H9 (cell line): ENCODE measurements at regions not wholly inside any gene's neighbourhood (a gene's known extent, or its start where the extent isn't known, plus 50 kb on each side); places are given as distances from the start of the nearest gene placed in this dataset.

Experiments used
- DNase-seq: peaks from one replicate; pipeline ENCODE4 v3.0.0-alpha.2; 2017
- H2AFZ ChIP-seq: one replicate; pipeline ENCODE4 v1.6.1; 2013; ENCODE audit warnings: mild to moderate bottlenecking, low read length, control low read depth, moderate library complexity
- H2AK5ac ChIP-seq: 2 replicates; pipeline ENCODE4 v1.6.1; 2013; ENCODE audit warnings: low read length, control low read depth, mixed read lengths; ENCODE audit not compliant: insufficient read length
- H2BK120ac ChIP-seq: one replicate; pipeline ENCODE4 v1.6.1; 2013; ENCODE audit warnings: low read depth, mild to moderate bottlenecking, low read length, control low read depth, inconsistent platforms; ENCODE audit not compliant: poor library complexity, severe bottlenecking
- H2BK12ac ChIP-seq: 2 replicates; pipeline ENCODE4 v1.6.1; 2013; ENCODE audit warnings: low read length, control low read depth, mixed read lengths, low read depth; ENCODE audit not compliant: insufficient read length
- H2BK15ac ChIP-seq: 2 replicates; pipeline ENCODE4 v1.6.1; 2013; ENCODE audit warnings: low read depth, low read length, control low read depth
- H2BK20ac ChIP-seq: one replicate; pipeline ENCODE4 v1.6.1; 2013; ENCODE audit warnings: low read depth, mild to moderate bottlenecking, low read length, control low read depth, inconsistent platforms; ENCODE audit not compliant: poor library complexity, severe bottlenecking
- H2BK5ac ChIP-seq: 2 replicates; pipeline ENCODE4 v1.6.1; 2013; ENCODE audit warnings: low read length, control low read depth, mixed read lengths; ENCODE audit not compliant: insufficient read length
- H3K14ac ChIP-seq: 2 replicates; pipeline ENCODE4 v1.6.1; 2013; ENCODE audit warnings: low read length, control low read depth; ENCODE audit not compliant: insufficient read depth
- H3K18ac ChIP-seq: 2 replicates; pipeline ENCODE4 v1.6.1; 2013; ENCODE audit warnings: low read depth, mild to moderate bottlenecking, mixed read lengths, low read length, control low read depth; ENCODE audit not compliant: insufficient read length
- H3K23ac ChIP-seq: 2 replicates; pipeline ENCODE4 v1.6.1; 2013; ENCODE audit warnings: low read length, control low read depth, mixed read lengths, low read depth; ENCODE audit not compliant: insufficient read length
- H3K23me2 ChIP-seq: 2 replicates; pipeline ENCODE4 v1.6.1; 2013; ENCODE audit warnings: low read depth, mild to moderate bottlenecking, mixed read lengths, low read length, control low read depth; ENCODE audit not compliant: insufficient read length, poor library complexity, severe bottlenecking
- H3K27ac ChIP-seq: 2 replicates; pipeline ENCODE4 v1.5.1; 2013; ENCODE audit warnings: low read length, control low read depth, mixed read lengths, low read depth; ENCODE audit not compliant: insufficient read length
- H3K27me3 ChIP-seq: 2 replicates; pipeline ENCODE4 v1.6.1; 2013; ENCODE audit warnings: low read length, control low read depth, inconsistent platforms; ENCODE audit not compliant: insufficient read depth
- H3K4ac ChIP-seq: 2 replicates; pipeline ENCODE4 v1.6.1; 2013; ENCODE audit warnings: low read depth, mild to moderate bottlenecking, control low read depth, inconsistent platforms, low read length, moderate library complexity
- H3K4me1 ChIP-seq: 2 replicates; pipeline ENCODE4 v1.6.1; 2013; ENCODE audit warnings: low read length, control low read depth, inconsistent platforms; ENCODE audit not compliant: insufficient read depth
- H3K4me2 ChIP-seq: 2 replicates; pipeline ENCODE4 v1.6.1; 2013; ENCODE audit warnings: low read length, control low read depth, mixed read lengths; ENCODE audit not compliant: insufficient read length, insufficient read depth
- H3K56ac ChIP-seq: 2 replicates; pipeline ENCODE4 v1.6.1; 2013; ENCODE audit warnings: low read depth, mild to moderate bottlenecking, mixed read lengths, low read length, control low read depth; ENCODE audit not compliant: insufficient read length
- H3K79me1 ChIP-seq: 2 replicates; pipeline ENCODE4 v1.6.1; 2013; ENCODE audit warnings: low read depth, mild to moderate bottlenecking, moderate library complexity, low read length, control low read depth, inconsistent platforms; ENCODE audit not compliant: insufficient read depth, poor library complexity, severe bottlenecking
- H3K79me2 ChIP-seq: 2 replicates; pipeline ENCODE4 v1.6.1; 2013; ENCODE audit warnings: low read length, control low read depth, inconsistent platforms; ENCODE audit not compliant: insufficient read depth
- H3K9ac ChIP-seq: 2 replicates; pipeline ENCODE4 v1.6.1; 2013; ENCODE audit warnings: low read length, control low read depth, mixed read lengths; ENCODE audit not compliant: insufficient read length; ENCODE audit errors: extremely low read depth
- H3K9me3 ChIP-seq: one replicate; pipeline ENCODE4 v1.6.1; 2013; ENCODE audit warnings: low read depth, low read length, inconsistent platforms; ENCODE audit not compliant: control insufficient read depth
- H3T11ph ChIP-seq: one replicate; pipeline ENCODE4 v1.6.1; 2013; ENCODE audit warnings: mild to moderate bottlenecking, low read length, control low read depth, inconsistent platforms
- H4K20me1 ChIP-seq: one replicate; pipeline ENCODE4 v1.6.1; 2013; ENCODE audit not compliant: control insufficient read depth, insufficient read length, insufficient read depth
- H4K5ac ChIP-seq: 2 replicates; pipeline ENCODE4 v1.6.1; 2013; ENCODE audit warnings: low read depth, mild to moderate bottlenecking, mixed read lengths, low read length, control low read depth; ENCODE audit not compliant: insufficient read length
- H4K8ac ChIP-seq: replicated peaks from 2 replicates; pipeline ENCODE4 v1.6.1; 2013; ENCODE audit warnings: low read length, control low read depth, mixed read lengths, low read depth; ENCODE audit not compliant: insufficient read length
- H4K91ac ChIP-seq: 2 replicates; pipeline ENCODE4 v1.6.1; 2013; ENCODE audit warnings: low read depth, mild to moderate bottlenecking, moderate library complexity, mixed read lengths, low read length, control low read depth; ENCODE audit not compliant: insufficient read length
- H3K27ac Mint-ChIP-seq, 3 experiments: 2 replicates in 2 of 3; 3 replicates in 1 of 3; pipeline ENCODE4 v1.8.0; 2020 to 2021; ENCODE audit warnings: mixed read lengths in 3 of 3, mild to moderate bottlenecking in 1 of 3, moderate library complexity in 1 of 3
- H3K27me3 Mint-ChIP-seq: 2 replicates; pipeline ENCODE4 v1.8.0; 2021; ENCODE audit warnings: low read depth, mild to moderate bottlenecking, moderate library complexity, mixed read lengths
- H3K36me3 Mint-ChIP-seq, 3 experiments: 2 replicates in 2 of 3; 3 replicates in 1 of 3; pipeline ENCODE4 v1.8.0; 2020 to 2021; ENCODE audit warnings: low read depth in 3 of 3, mixed read lengths in 3 of 3; ENCODE audit not compliant: insufficient read depth in 1 of 3
- H3K4me1 Mint-ChIP-seq, 2 experiments: 2 replicates each; pipeline ENCODE4 v1.8.0; 2020; ENCODE audit warnings: mixed read lengths in 2 of 2
- H3K4me3 Mint-ChIP-seq, 2 experiments: 2 replicates in 1 of 2; 3 replicates in 1 of 2; pipeline ENCODE4 v1.8.0; 2020 to 2021; ENCODE audit warnings: mild to moderate bottlenecking in 2 of 2, mixed read lengths in 2 of 2, moderate library complexity in 1 of 2
- H3K9me3 Mint-ChIP-seq, 2 experiments: 2 replicates in 1 of 2; 3 replicates in 1 of 2; pipeline ENCODE4 v1.8.0; 2020; ENCODE audit warnings: mild to moderate bottlenecking in 2 of 2, mixed read lengths in 2 of 2, moderate library complexity in 1 of 2
- WGBS: extraction: QIAGEN DNeasy Blood & Tissue Kit; methylation state at CpG from one replicate; pipeline ENCODE4 v1.1.7; 2013; ENCODE audit warnings: missing lambda C conversion rate, low lambda C conversion rate, mixed read lengths; ENCODE audit not compliant: insufficient read length; ENCODE audit errors: extremely low coverage; 5-methylcytosine and 5-hydroxymethylcytosine counted together
- TF ChIP-seq, protein P1 (sequence below): fragments of 200-600 bp; sonication (generic); conservative IDR thresholded peaks from 3 replicates; pipeline ENCODE4 v1.8.0; 2021; ENCODE audit warnings: antibody characterized with exemption, mild to moderate bottlenecking

DNA sequence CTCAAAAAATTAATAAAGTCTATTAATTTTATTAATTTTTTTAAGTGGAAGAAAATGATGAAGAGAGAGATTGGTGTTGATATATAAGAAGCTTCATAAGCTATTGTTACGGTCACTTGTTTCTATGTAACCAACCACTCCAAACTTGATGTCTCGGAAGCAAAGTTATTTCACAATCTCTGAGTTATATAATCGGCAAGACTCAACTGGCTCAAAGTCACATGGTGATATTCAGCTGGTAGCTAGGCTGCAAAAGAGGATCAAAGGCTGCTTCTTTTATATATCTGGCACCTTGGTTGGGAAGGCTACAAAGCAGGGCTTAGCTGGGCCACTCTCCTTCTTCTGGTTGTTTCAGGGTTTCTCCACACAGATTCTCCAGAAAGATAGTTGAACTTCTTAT lies 245.1 kb upstream of the ARHGAP42 start:
- H3K27ac Mint-ChIP-seq, result no peak overlapping the region
- Histone ChIP-seq H3K56ac (no peak overlapping the region), H3K79me1 (no peaks in the 10 kb centered on the region), H3K79me2 (no peaks in the 10 kb centered on the region), H4K20me1 (no peaks in the 10 kb centered on the region), H4K8ac (no peak overlapping the region), H3K23ac (no peak overlapping the region), H3K23me2 (no peaks in the 10 kb centered on the region), H2BK120ac (no peak overlapping the region), H2BK20ac (no peak overlapping the region), H3K4me2 (no peak overlapping the region), H2BK5ac (no peak overlapping the region), H2AK5ac (no peak overlapping the region), H3K9me3 (no peaks in the 10 kb centered on the region), H3K27me3 (no peaks in the 10 kb centered on the region), H3K4ac (no peak overlapping the region), H3T11ph (no peak overlapping the region), H4K5ac (no peak overlapping the region), H3K4me1 (no peaks in the 10 kb centered on the region), H2AFZ (no peak overlapping the region), H3K9ac (no peak overlapping the region), H4K91ac (no peak overlapping the region), H2BK15ac (no peak overlapping the region), H2BK12ac (no peak overlapping the region), H3K14ac (no peak overlapping the region), H3K27ac (no peak overlapping the region), H3K18ac (no peak overlapping the region)
- DNase-seq, result no peak
- no peaks in the 10 kb centered on the region; the same call in 1 of the 2 replicates for H3K27me3 Mint-ChIP-seq
- H3K36me3 Mint-ChIP-seq, result no peaks in the 10 kb centered on the region
- no CpG with 5 or more reads among the region's 3 CpGs for WGBS
- no peaks in the 10 kb centered on the region for H3K4me1 Mint-ChIP-seq
- no peak overlapping the region for H3K4me3 Mint-ChIP-seq
- TF ChIP-seq, protein P1, sequence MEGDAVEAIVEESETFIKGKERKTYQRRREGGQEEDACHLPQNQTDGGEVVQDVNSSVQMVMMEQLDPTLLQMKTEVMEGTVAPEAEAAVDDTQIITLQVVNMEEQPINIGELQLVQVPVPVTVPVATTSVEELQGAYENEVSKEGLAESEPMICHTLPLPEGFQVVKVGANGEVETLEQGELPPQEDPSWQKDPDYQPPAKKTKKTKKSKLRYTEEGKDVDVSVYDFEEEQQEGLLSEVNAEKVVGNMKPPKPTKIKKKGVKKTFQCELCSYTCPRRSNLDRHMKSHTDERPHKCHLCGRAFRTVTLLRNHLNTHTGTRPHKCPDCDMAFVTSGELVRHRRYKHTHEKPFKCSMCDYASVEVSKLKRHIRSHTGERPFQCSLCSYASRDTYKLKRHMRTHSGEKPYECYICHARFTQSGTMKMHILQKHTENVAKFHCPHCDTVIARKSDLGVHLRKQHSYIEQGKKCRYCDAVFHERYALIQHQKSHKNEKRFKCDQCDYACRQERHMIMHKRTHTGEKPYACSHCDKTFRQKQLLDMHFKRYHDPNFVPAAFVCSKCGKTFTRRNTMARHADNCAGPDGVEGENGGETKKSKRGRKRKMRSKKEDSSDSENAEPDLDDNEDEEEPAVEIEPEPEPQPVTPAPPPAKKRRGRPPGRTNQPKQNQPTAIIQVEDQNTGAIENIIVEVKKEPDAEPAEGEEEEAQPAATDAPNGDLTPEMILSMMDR, result no peak
- no peaks in the 10 kb centered on the region; a peak in 1 of 5 replicates for H3K9me3 Mint-ChIP-seq
